RWPE1 (cell line): ENCODE measurements at regions not wholly inside any gene's neighbourhood (a gene's known extent, or its start where the extent isn't known, plus 50 kb on each side); places are given as distances from the start of the nearest gene placed in this dataset.

Source experiments
- CTCF ChIA-PET: fragments of 350-600 bp; sonication (Branson Sonifier 250); formaldehyde crosslinking; extraction: SDS; loops from one replicate; lab custom pipeline; 2021; lab: Yijun Ruan, JAX
- POLR2A ChIA-PET: fragments of 400-600 bp; formaldehyde crosslinking; extraction: SDS; loops from one replicate; lab custom pipeline; 2020; ENCODE audit warnings: antibody characterized with exemption; ENCODE audit not compliant: low non-redundant PET; lab: Yijun Ruan, JAX
- DNase-seq: peaks from one replicate; pipeline ENCODE4 v3.0.0; 2012; ENCODE audit warnings: low spot score
- H3K27ac ChIP-seq: fragments of 450-650 bp; 2 replicates; pipeline ENCODE4 v1.5.1; 2017
- CTCF ChIP-seq: fragments of 450-650 bp; conservative IDR thresholded peaks from 2 replicates; pipeline ENCODE4 v1.5.1; 2017; ENCODE audit warnings: low read depth, mild to moderate bottlenecking

GRCh38 chrX:13479452-13479813 is 90.0 kb upstream of the EGFL6 start:
- ChIA-PET POLR2A (no interaction called here), CTCF (no interaction called here)
- no peak for DNase-seq
- H3K27ac ChIP-seq = no peak overlapping the region
- TF ChIP-seq CTCF = no peak

- ChIA-PET POLR2A (no interaction called here), CTCF (no interaction called here)
- H3K27ac ChIP-seq = no peak overlapping the region
- TF ChIP-seq CTCF = no peak
- no peak for DNase-seq
Measured at GRCh38 chrX:13478740-13479451, 90.5 kb upstream of the EGFL6 start.

DNA sequence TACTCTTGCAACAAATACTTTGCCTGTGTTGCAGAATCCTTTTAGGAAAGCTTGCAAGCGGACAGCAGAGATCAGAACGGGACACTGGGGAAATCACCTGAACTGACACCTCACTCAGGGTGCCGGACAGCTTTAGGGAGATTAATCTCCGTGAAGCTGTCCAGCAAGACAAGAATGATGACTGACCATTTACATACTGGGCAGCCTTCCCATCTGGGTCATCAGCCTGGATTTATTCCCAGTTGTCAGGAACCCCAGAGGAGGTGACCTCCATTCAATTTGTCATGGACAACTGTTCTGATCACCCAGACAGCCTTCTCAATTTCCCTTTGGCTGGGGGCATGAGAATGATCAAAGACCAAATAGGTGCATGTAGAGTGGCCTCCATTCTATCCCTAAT is 93.0 kb upstream of the EGFL6 start:
- H3K27ac ChIP-seq = no peak overlapping the region
- POLR2A ChIA-PET = no interaction called here
- TF ChIP-seq CTCF = no peak
- DNase-seq = no peak
- CTCF ChIA-PET = interaction anchor here (0.6 to 0.7 kb wide), 2 partner anchors 9 to 250 kb away, joined by 3 to 7 read pairs; no protein-coding TSS in a partner anchor

DNA sequence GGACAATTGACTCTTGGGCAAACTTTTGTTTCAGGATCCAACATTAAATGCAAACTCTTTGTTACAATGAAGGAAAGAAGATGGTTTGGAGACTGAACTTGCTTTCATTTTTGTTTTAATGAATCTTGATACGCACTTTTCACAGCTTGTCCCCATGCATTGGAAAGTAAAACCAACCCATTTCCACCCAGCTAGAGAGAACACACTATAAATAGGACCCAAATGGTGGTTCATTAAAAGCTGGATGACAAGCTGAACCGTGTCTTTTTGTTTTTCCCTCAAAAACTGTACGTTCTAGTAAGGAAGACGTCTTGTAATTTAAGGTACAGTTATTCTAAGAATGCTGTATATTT is 95.3 kb upstream of the EGFL6 start:
- POLR2A ChIA-PET = no interaction called here
- TF ChIP-seq CTCF = no peak
- DNase-seq = no peak
- CTCF ChIA-PET = no interaction called here
- no peak overlapping the region for H3K27ac ChIP-seq

DNA sequence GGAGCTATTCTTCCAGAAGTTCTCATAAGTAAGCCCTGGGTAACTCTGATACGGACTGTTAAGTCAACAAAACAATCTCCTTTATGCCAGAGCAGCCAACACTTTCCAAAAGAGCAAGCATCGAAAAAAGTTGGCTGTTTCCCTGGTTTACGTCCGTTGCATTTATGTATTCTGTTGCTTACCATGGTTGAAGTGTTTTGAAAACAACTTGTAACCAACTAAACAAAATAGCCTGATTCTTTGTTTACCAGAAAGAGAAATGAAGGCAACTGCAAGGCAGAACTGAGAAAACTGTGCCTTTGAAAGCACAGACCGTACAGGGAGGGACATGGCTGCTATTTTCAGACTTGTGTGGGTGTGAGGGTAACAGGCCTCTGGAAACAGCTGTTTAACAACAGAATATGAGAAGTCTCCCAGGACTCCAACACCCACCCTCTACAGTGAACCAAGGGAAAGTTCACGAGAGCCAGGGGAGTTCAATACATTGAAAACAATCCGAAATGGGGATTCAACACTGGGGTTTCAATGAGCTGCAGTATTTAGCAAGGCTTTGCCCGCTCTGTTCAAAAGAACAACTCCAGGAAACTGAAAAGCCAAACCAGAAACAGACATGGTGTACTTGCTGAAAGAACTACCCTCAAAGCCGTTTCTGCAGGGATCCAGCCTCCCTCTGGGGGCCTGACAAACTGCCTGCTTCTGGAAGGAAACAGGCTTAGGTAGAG is 95.8 kb upstream of the EGFL6 start:
- POLR2A ChIA-PET = no interaction called here
- no peak for DNase-seq

DNA sequence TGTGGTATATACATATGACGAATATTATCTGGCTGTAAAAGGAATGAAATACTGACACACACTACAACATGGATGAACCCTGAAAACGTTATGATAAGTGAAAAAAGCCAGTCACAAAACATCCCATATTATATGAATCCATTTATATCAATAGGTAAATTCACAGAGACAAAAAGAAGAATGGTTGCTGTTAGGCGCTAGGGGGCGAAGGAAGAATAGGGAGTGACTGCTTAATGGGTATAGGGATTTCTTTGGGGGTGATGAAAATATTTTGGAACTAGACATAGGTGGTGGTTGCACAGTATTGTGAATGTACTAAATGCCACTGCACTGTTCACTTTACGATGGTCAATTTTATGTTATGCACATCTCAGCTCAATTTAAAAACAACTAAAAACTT is 96.4 kb upstream of the EGFL6 start:
- no peak for DNase-seq
- ChIA-PET POLR2A (no interaction called here), CTCF (no interaction called here)
- no peak overlapping the region for H3K27ac ChIP-seq
- TF ChIP-seq CTCF = no peak

More for the DNA sequence above, 95.8 kb upstream of the EGFL6 start:
- CTCF ChIA-PET = no interaction called here
- TF ChIP-seq CTCF = no peak
- no peak overlapping the region for H3K27ac ChIP-seq
